Gastrocnemius medialis (tissue), 4 donors: ENCODE measurements at regions not wholly inside any gene's neighbourhood (a gene's known extent, or its start where the extent isn't known, plus 50 kb on each side); places are given as distances from the start of the nearest gene placed in this dataset.

Experiments used
- ATAC-seq, 2 donors: fragments of 150-250 bp; one replicate each; pipeline ENCODE4 v1.9.1; 2016
- DNase-seq, 2 donors: peaks; one replicate each; pipeline ENCODE4 v3.0.0-alpha.2; 2019
- H3K27ac ChIP-seq, 4 donors: fragments of 200-600 bp; sonication (generic); 1 replicate in 1 of 4; 2 replicates in 3 of 4; pipeline ENCODE4 v1.5.1; 2016 to 2018; ENCODE audit warnings: mild to moderate bottlenecking in 2 of 4, moderate library complexity in 1 of 4
- H3K27me3 ChIP-seq, 3 donors: fragments of 200-600 bp; sonication (generic) in 2 of 3; 1 replicate in 1 of 3; 2 replicates in 2 of 3; pipeline versions ENCODE4 v1.5.1 to v1.6.0; 2016 to 2019; ENCODE audit warnings: mild to moderate bottlenecking in 1 of 3, moderate library complexity in 1 of 3
- H3K36me3 ChIP-seq, 2 donors: fragments of 200-600 bp; sonication (generic) in 1 of 2; one replicate each; pipeline ENCODE4 v1.5.1; 2017 to 2018
- H3K4me1 ChIP-seq, 2 donors: fragments of 200-600 bp; sonication (generic) in 1 of 2; one replicate each; pipeline ENCODE4 v1.5.1; 2016 to 2017; ENCODE audit warnings: mild to moderate bottlenecking in 2 of 2
- H3K4me3 ChIP-seq, 4 donors: fragments of 200-600 bp; sonication (generic) in 3 of 4; 1 replicate in 1 of 4; 2 replicates in 3 of 4; pipeline ENCODE4 v1.5.1; 2016 to 2019; ENCODE audit warnings: mild to moderate bottlenecking in 2 of 4
- H3K9me3 ChIP-seq, 3 donors: fragments of 200-600 bp; sonication (generic) in 2 of 3; 1 replicate in 1 of 3; 2 replicates in 2 of 3; pipeline ENCODE4 v1.5.1; 2016 to 2019
- CTCF ChIP-seq, 5 experiments: fragments of 450-650 bp in 3 of 5; fragments of 200-600 bp in 2 of 5; sonication (generic) in 2 of 5; IDR thresholded peaks in 4 of 5; conservative IDR thresholded peaks in 1 of 5; 1 replicate in 4 of 5; 2 replicates in 1 of 5; pipeline ENCODE4 v1.5.1; 2016 to 2019; ENCODE audit warnings: antibody characterized with exemption in 5 of 5, mild to moderate bottlenecking in 3 of 5, moderate library complexity in 3 of 5
- POLR2A ChIP-seq, 2 donors: fragments of 450-650 bp; IDR thresholded peaks; one replicate each; pipeline ENCODE4 v1.6.1; 2017; ENCODE audit warnings: antibody characterized with exemption in 2 of 2, mild to moderate bottlenecking in 2 of 2, moderate library complexity in 2 of 2
- in situ Hi-C, 4 donors: fragments of 200-750 bp; cut with MboI; loops; one replicate each; pipeline versions ENCODE4 v1.15.0 to v1.8.0; 2017; ENCODE audit warnings: low sequenced_read_pairs in 4 of 4
- intact Hi-C: fragments of 100-400 bp; cut with DNase I; formaldehyde crosslinking; loops from one replicate; pipeline ENCODE4 v1.15.1; 2023; ENCODE audit warnings: low total_unique reads

GRCh38 chr15:37820380-37821128 lies 113.9 kb upstream of the TMCO5A start:
- no peak overlapping the region for H3K4me3 ChIP-seq
- no peaks in the 10 kb centered on the region for H3K27me3 ChIP-seq
- ATAC-seq = no peak
- TF ChIP-seq POLR2A (IDR thresholded peaks at IDR 0.05) (no peak), CTCF (IDR thresholded peaks at IDR 0.05 in 4 of 5, conservative IDR thresholded peaks at IDR 0.05 in 1 of 5) (no peak)
- no peak for DNase-seq
- no peaks in the 10 kb centered on the region for H3K4me1 ChIP-seq
- no peaks in the 10 kb centered on the region for H3K9me3 ChIP-seq
- intact Hi-C loops (no loop called here), in situ Hi-C loops (no loop called here)
- H3K27ac ChIP-seq = no peak overlapping the region
- no peaks in the 10 kb centered on the region for H3K36me3 ChIP-seq

GRCh38 chr15:37823601-37824275 lies 110.7 kb upstream of the TMCO5A start:
- no peak overlapping the region for H3K27ac ChIP-seq
- H3K4me3 ChIP-seq = no peak overlapping the region
- H3K27me3 ChIP-seq = no peaks in the 10 kb centered on the region
- H3K9me3 ChIP-seq = no peaks in the 10 kb centered on the region
- H3K4me1 ChIP-seq = no peaks in the 10 kb centered on the region
- intact Hi-C loops = no loop called here
- no peaks in the 10 kb centered on the region for H3K36me3 ChIP-seq
- ATAC-seq = no peak
- no peak for DNase-seq
- TF ChIP-seq POLR2A (IDR thresholded peaks at IDR 0.05) = no peak
- TF ChIP-seq CTCF (IDR thresholded peaks at IDR 0.05 in 4 of 5, conservative IDR thresholded peaks at IDR 0.05 in 1 of 5) = no peak
- in situ Hi-C loops = no loop called here

- no peaks in the 10 kb centered on the region for H3K27me3 ChIP-seq
- H3K36me3 ChIP-seq = no peaks in the 10 kb centered on the region
- no peaks in the 10 kb centered on the region for H3K9me3 ChIP-seq
- intact Hi-C loops (no loop called here), in situ Hi-C loops (no loop called here)
- H3K4me3 ChIP-seq = no peak overlapping the region
- DNase-seq (no peak), ATAC-seq (no peak)
- H3K27ac ChIP-seq = no peak overlapping the region
- TF ChIP-seq POLR2A (IDR thresholded peaks at IDR 0.05) (no peak), CTCF (IDR thresholded peaks at IDR 0.05 in 4 of 5, conservative IDR thresholded peaks at IDR 0.05 in 1 of 5) (no peak)
- no peaks in the 10 kb centered on the region for H3K4me1 ChIP-seq
Measured at GRCh38 chr15:37824717-37825382, 109.6 kb upstream of the TMCO5A start.

GRCh38 chr15:37837276-37837675 lies 97.2 kb upstream of the TMCO5A start:
- no peaks in the 10 kb centered on the region for H3K27me3 ChIP-seq
- TF ChIP-seq POLR2A (IDR thresholded peaks at IDR 0.05) (no peak), CTCF (IDR thresholded peaks at IDR 0.05 in 4 of 5, conservative IDR thresholded peaks at IDR 0.05 in 1 of 5) (no peak)
- no peak overlapping the region for H3K4me3 ChIP-seq
- no peak overlapping the region for H3K27ac ChIP-seq
- no peaks in the 10 kb centered on the region for H3K4me1 ChIP-seq
- intact Hi-C loops (no loop called here), in situ Hi-C loops (no loop called here)
- H3K9me3 ChIP-seq = no peaks in the 10 kb centered on the region
- no peak for DNase-seq
- no peaks in the 10 kb centered on the region for H3K36me3 ChIP-seq
- no peak for ATAC-seq
